Right lobe of liver (tissue), 4 donors: ENCODE measurements at regions not wholly inside any gene's neighbourhood (a gene's known extent, or its start where the extent isn't known, plus 50 kb on each side); places are given as distances from the start of the nearest gene placed in this dataset.

Experiments used
- POLR2A ChIP-seq: fragments of 450-650 bp; IDR thresholded peaks from one replicate; pipeline ENCODE4 v1.6.1; 2017; ENCODE audit warnings: antibody characterized with exemption, mild to moderate bottlenecking
- TF ChIP-seq, protein P1 (sequence below), 4 donors: fragments of 200-600 bp in 3 of 4; fragments of 450-650 bp in 1 of 4; IDR thresholded peaks; one replicate each; pipeline versions ENCODE4 v1.5.1 to v1.8.0; 2016 to 2022; ENCODE audit warnings: antibody characterized with exemption in 4 of 4, mild to moderate bottlenecking in 2 of 4
- donor health status: DM: no; HTN: no; CAD: no.
- donor health status: DM: no; HTN: no; CAD: no.
- donor health status: DM: no; HTN: yes; CAD: no.

GRCh38 chr20:60762386-60762785 lies 489.7 kb upstream of the CDH4 start:
- TF ChIP-seq, protein P1, sequence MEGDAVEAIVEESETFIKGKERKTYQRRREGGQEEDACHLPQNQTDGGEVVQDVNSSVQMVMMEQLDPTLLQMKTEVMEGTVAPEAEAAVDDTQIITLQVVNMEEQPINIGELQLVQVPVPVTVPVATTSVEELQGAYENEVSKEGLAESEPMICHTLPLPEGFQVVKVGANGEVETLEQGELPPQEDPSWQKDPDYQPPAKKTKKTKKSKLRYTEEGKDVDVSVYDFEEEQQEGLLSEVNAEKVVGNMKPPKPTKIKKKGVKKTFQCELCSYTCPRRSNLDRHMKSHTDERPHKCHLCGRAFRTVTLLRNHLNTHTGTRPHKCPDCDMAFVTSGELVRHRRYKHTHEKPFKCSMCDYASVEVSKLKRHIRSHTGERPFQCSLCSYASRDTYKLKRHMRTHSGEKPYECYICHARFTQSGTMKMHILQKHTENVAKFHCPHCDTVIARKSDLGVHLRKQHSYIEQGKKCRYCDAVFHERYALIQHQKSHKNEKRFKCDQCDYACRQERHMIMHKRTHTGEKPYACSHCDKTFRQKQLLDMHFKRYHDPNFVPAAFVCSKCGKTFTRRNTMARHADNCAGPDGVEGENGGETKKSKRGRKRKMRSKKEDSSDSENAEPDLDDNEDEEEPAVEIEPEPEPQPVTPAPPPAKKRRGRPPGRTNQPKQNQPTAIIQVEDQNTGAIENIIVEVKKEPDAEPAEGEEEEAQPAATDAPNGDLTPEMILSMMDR (IDR thresholded peaks at IDR 0.05) = no peak
- TF ChIP-seq POLR2A = no peak
